ENCODE measurements at regions not wholly inside any gene's neighbourhood (a gene's known extent, or its start where the extent isn't known, plus 50 kb on each side); places are given as distances from the start of the nearest gene placed in this dataset.

DNA sequence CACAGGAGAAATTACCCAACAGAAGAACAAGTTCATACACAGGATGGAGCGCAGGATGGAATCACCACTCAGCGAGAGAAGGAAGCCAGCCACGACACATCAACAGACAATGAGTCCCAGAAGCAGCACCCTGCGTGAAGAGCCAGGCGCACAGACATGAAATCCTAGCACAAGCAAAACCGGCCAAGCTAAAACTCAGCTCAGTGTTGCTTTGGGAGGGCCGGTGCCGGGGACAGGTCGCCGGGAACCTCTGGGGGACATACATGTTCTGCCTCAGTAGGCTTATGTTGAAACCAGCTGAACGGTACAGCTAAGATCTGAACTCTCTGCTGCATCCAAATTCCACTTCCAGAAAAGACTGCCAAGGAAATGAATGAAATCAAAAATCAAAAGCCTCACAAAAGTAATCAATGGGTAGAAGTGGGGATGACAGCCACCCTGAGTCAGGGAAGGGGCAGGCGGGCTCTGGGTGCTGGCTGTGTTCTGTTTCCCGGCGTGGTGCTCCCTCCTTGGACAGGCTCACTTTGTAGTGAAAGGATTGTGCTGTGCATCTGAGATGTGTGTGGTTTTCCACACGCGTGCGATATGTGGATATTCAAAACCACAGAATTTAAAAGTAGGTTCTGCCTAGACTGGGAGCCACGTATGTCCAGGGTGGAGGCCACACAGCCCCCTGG, 114.7 kb downstream of the PDGFA start:
- TF ChIP-seq POLR2AphosphoS5 (IDR thresholded peaks at IDR 0.05) (no peak), CTCF (IDR thresholded peaks at IDR 0.05) (no peak)

Data from transverse colon (tissue), 4 donors.